Upper lobe of left lung (tissue), 6 donors: ENCODE measurements at regions not wholly inside any gene's neighbourhood (a gene's known extent, or its start where the extent isn't known, plus 50 kb on each side); places are given as distances from the start of the nearest gene placed in this dataset.

Experiments
- ATAC-seq, 2 donors: fragments of 200-7000 bp; cut with Tn5 transposase; one replicate each; pipeline ENCODE4 v1.9.1; 2022; ENCODE audit warnings: mild to moderate bottlenecking in 2 of 2, moderate library complexity in 2 of 2; ENCODE audit not compliant: low FRiP score in 2 of 2
- DNase-seq, 2 donors: peaks; one replicate each; pipeline ENCODE4 v3.0.0-alpha.2; 2019 to 2020
- H3K27ac ChIP-seq, 4 donors: fragments of 200-600 bp; sonication (generic); one replicate each; pipeline ENCODE4 v1.5.1; 2016 to 2019
- H3K27me3 ChIP-seq, 4 donors: fragments of 200-600 bp; sonication (generic); one replicate each; pipeline ENCODE4 v1.5.1; 2017 to 2019
- H3K36me3 ChIP-seq, 4 donors: fragments of 200-600 bp; sonication (generic); one replicate each; pipeline ENCODE4 v1.5.1; 2016 to 2019
- H3K4me1 ChIP-seq, 4 donors: fragments of 200-600 bp; sonication (generic); one replicate each; pipeline ENCODE4 v1.5.1; 2018 to 2019
- H3K4me3 ChIP-seq, 4 donors: fragments of 200-600 bp; sonication (generic); one replicate each; pipeline ENCODE4 v1.5.1; 2017 to 2019; ENCODE audit warnings: mild to moderate bottlenecking in 2 of 4, moderate library complexity in 1 of 4
- H3K9me3 ChIP-seq, 4 donors: fragments of 200-600 bp; sonication (generic); one replicate each; pipeline ENCODE4 v1.5.1; 2018 to 2019
- EP300 ChIP-seq, 4 donors: sonication (generic); formaldehyde crosslinking; IDR thresholded peaks; one replicate each; pipeline ENCODE4 v1.5.1; 2017; ENCODE audit warnings: antibody characterized with exemption in 4 of 4, control low read depth in 2 of 4
- POLR2A ChIP-seq, 4 donors: fragments of 450-650 bp; IDR thresholded peaks; one replicate each; pipeline ENCODE4 v1.5.1; 2016 to 2017; ENCODE audit warnings: antibody characterized with exemption in 4 of 4, mild to moderate bottlenecking in 2 of 4
- POLR2AphosphoS5 ChIP-seq, 2 donors: sonication (generic); formaldehyde crosslinking; IDR thresholded peaks; one replicate each; pipeline ENCODE4 v1.5.1; 2017; ENCODE audit warnings: antibody characterized with exemption in 2 of 2
- WGBS, 2 donors: methylation state at CpG; one replicate each; pipeline ENCODE4 v1.1.5; 2017 to 2018; 5-methylcytosine and 5-hydroxymethylcytosine counted together
- TF ChIP-seq, protein P1 (sequence below), 6 experiments: fragments of 450-650 bp in 4 of 6; fragments of 200-600 bp in 2 of 6; sonication (generic) in 2 of 6; IDR thresholded peaks; one replicate each; pipeline ENCODE4 v1.5.1; 2016 to 2019; ENCODE audit warnings: antibody characterized with exemption in 6 of 6
- donor health status: DM: no; HTN: no; CAD: no; lungs with moderate emphysema.
- donor health status: DM: no; HTN: yes; CAD: no; lungs with severe emphysema.

DNA sequence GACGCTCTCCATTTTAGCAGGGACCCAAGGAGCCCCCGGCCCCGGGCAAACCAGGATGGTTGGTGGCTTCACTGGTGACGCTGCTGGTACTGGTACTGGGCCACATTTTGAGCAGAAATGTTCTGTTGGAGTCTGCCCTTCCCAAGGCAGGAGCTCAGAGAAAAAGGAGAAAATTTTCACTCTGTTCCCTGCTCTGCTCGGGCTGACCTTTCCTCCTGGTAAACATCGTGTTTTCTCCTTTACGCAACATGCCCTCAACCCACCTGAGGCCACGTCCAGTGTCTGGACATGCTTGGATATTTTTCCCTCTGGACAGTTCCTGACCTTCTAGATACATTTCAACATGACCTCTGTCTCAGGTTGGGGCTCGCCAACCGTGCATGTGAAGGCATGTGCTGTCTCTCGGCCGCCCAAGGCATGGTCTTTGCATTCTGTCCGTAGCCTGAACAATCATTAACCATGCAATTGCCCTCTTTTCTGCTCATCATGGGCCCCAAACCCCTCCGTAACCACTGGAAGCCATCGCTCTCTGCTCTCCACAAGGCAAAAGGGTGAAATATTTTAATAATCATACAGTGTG, 115.2 kb upstream of the PEG3 start:
- Histone ChIP-seq H3K36me3 (no peaks in the 10 kb centered on the region), H3K27me3 (no peaks in the 10 kb centered on the region), H3K4me3 (no peak overlapping the region), H3K27ac (no peak overlapping the region), H3K9me3 (peaks cover 0 to 9% (median 2%) of the 10 kb centered on the region in 4 donors), H3K4me1 (no peaks in the 10 kb centered on the region)
- TF ChIP-seq POLR2AphosphoS5 (IDR thresholded peaks at IDR 0.05) (no peak), POLR2A (IDR thresholded peaks at IDR 0.05) (no peak), EP300 (IDR thresholded peaks at IDR 0.05) (no peak)
- TF ChIP-seq, protein P1, sequence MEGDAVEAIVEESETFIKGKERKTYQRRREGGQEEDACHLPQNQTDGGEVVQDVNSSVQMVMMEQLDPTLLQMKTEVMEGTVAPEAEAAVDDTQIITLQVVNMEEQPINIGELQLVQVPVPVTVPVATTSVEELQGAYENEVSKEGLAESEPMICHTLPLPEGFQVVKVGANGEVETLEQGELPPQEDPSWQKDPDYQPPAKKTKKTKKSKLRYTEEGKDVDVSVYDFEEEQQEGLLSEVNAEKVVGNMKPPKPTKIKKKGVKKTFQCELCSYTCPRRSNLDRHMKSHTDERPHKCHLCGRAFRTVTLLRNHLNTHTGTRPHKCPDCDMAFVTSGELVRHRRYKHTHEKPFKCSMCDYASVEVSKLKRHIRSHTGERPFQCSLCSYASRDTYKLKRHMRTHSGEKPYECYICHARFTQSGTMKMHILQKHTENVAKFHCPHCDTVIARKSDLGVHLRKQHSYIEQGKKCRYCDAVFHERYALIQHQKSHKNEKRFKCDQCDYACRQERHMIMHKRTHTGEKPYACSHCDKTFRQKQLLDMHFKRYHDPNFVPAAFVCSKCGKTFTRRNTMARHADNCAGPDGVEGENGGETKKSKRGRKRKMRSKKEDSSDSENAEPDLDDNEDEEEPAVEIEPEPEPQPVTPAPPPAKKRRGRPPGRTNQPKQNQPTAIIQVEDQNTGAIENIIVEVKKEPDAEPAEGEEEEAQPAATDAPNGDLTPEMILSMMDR (IDR thresholded peaks at IDR 0.05), result no peak
- no peak for DNase-seq
- no peak for ATAC-seq
- WGBS, 2 donors, result 65 to 73% methylated on average over 14 to 15 of the region's 15 CpGs

DNA sequence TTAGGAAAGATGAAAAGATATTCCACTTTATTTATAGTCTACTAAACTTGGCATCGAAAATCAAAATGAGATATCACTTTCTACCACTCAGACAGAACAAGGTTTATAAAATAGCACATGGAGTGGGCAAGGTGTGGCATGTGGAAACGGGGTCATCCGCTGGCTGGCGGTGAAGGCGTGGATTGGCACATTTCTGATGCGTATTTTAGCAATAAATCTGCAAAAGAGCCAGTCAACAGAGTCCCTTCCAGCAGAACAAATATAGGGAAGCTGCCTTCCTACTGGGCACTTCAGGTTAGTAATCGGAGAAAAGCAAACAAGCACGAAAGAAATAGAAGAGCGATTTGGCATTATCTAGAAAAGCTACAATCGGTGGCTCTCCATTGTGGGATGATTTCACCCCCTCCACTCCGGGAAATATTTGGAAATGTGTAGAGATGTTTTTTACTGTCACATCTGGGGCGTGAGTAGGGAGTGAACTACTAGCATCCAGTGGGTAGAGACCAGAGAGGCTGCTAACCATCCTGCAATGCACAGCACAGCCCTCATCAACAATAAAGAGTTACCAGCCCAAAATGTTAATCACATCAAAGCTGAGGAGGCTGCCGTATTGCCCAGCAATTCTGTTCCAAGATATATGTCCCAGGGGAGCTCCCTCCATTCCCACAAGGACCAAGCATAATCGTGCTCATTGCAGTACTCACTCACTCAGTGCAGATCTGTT, 116.1 kb upstream of the PEG3 start:
- peaks cover 0 to 5% (median 2%) of the 10 kb centered on the region in 4 donors for H3K9me3 ChIP-seq
- ATAC-seq, result no peak

DNA sequence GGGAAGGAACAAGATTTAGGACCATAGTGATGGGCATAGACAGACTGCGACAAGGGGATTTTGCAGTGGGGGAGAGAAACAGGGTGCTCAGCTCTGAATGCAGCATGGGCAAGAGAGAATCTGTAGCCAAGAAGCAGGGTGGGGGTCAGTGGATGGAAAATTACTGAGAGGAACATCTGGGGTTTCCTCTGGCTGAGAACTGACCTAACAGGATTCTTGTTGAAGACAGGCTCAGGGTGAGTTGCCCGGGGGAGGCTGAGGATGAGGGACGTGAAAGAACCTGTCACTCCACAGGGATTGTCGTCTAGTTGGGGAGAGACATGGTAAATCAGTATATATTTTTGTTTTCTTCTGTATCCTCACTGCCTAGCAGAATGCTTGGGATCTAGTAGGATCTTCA, 118.7 kb upstream of the PEG3 start:
- WGBS, 2 donors, result 38 to 50% methylated on average over 4 of the region's 4 CpGs
- Histone ChIP-seq H3K36me3 (no peaks in the 10 kb centered on the region), H3K27ac (no peak overlapping the region), H3K4me3 (no peak overlapping the region), H3K4me1 (no peaks in the 10 kb centered on the region), H3K9me3 (peaks cover 0 to 5% (median 2%) of the 10 kb centered on the region in 4 donors), H3K27me3 (no peaks in the 10 kb centered on the region)
- ATAC-seq (no peak), DNase-seq (no peak)
- no peak for TF ChIP-seq POLR2A (IDR thresholded peaks at IDR 0.05)
- TF ChIP-seq POLR2AphosphoS5 (IDR thresholded peaks at IDR 0.05), result no peak
- no peak for TF ChIP-seq EP300 (IDR thresholded peaks at IDR 0.05)

More for the DNA sequence above, 116.1 kb upstream of the PEG3 start:
- DNase-seq, result no peak
- WGBS, 2 donors, result 67 to 78% methylated on average over 14 of the region's 14 CpGs
- no peak for TF ChIP-seq EP300 (IDR thresholded peaks at IDR 0.05)
- TF ChIP-seq POLR2A (IDR thresholded peaks at IDR 0.05), result no peak
- TF ChIP-seq, protein P1 (IDR thresholded peaks at IDR 0.05), result no peak
- no peak for TF ChIP-seq POLR2AphosphoS5 (IDR thresholded peaks at IDR 0.05)
- Histone ChIP-seq H3K27ac (no peak overlapping the region), H3K27me3 (no peaks in the 10 kb centered on the region), H3K4me1 (no peaks in the 10 kb centered on the region), H3K4me3 (no peak overlapping the region), H3K36me3 (no peaks in the 10 kb centered on the region)

DNA sequence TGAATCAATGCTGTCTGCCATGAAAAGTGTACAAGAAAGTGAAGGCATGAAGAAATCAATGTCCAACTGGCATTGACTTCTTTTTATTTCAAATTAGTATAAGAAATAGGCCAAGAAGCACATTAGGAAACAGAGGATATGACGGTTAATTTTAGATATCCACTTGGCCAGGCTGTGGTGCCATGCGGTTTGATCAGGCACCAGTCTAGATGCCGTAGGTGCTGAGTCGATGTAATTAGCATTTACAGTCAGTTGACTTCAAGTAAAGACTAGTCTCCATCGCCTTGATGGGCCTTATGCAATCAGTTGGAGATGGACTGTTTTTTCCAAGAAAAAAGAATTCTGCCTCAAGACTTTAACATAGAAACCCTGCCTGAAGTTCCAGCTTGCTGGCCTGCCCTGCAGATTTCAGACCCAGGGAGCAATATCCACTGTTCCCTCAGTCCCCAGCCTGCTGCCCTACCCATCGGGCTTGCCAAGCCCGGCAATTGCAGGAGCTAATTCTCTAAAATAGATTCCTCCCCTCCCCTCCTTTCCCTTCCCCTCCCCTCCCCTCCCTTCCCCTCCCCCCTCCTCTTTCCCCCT, 120.5 kb upstream of the PEG3 start:
- no peak overlapping the region for H3K27ac ChIP-seq
- 81 to 83% methylated on average over 7 of the region's 7 CpGs for WGBS, 2 donors
- H3K4me3 ChIP-seq, result no peak overlapping the region
- TF ChIP-seq EP300 (IDR thresholded peaks at IDR 0.05) (no peak), POLR2A (IDR thresholded peaks at IDR 0.05) (no peak), POLR2AphosphoS5 (IDR thresholded peaks at IDR 0.05) (no peak)
- TF ChIP-seq, protein P1 (IDR thresholded peaks at IDR 0.05), result no peak
- H3K36me3 ChIP-seq, result no peaks in the 10 kb centered on the region
- no peaks in the 10 kb centered on the region for H3K9me3 ChIP-seq
- H3K27me3 ChIP-seq, result no peaks in the 10 kb centered on the region
- no peak for ATAC-seq
- H3K4me1 ChIP-seq, result no peaks in the 10 kb centered on the region
- no peak for DNase-seq

DNA sequence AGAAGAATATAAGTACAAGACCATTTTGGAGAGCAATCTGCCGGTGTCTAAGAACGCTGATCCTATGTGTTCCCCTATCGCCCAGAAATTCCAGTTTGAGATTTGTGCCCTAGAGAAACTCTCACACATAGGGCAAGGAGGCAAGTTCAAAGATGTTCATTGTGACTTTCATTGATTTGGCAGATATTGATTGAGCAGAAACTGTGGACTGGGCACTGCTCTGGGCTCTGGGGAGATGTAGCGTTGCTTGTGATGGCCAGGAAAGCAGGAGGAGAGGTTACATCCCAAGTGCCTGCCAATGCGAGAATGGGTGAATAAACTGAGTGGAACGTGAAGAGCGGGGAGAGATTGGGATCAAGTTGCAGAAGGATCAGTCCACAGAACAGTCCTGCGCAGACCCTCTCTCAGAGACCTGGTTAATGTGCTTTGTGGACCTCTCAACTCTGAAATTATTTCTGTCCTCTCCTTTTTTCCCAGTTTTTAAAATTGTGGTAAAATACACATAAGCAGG, 123.9 kb upstream of the PEG3 start:
- no peak overlapping the region for H3K27ac ChIP-seq
- no peaks in the 10 kb centered on the region for H3K27me3 ChIP-seq
- H3K36me3 ChIP-seq, result no peaks in the 10 kb centered on the region
- DNase-seq (no peak), ATAC-seq (no peak)
- TF ChIP-seq POLR2AphosphoS5 (IDR thresholded peaks at IDR 0.05) (no peak), EP300 (IDR thresholded peaks at IDR 0.05) (no peak), POLR2A (IDR thresholded peaks at IDR 0.05) (no peak)
- TF ChIP-seq, protein P1 (IDR thresholded peaks at IDR 0.05), result no peak
- 74 to 75% methylated on average over 8 of the region's 8 CpGs for WGBS, 2 donors
- H3K4me1 ChIP-seq, result no peaks in the 10 kb centered on the region
- no peak overlapping the region for H3K4me3 ChIP-seq
- no peaks in the 10 kb centered on the region for H3K9me3 ChIP-seq
